ENCODE measurements at regions not wholly inside any gene's neighbourhood (a gene's known extent, or its start where the extent isn't known, plus 50 kb on each side); places are given as distances from the start of the nearest gene placed in this dataset.
"Not testable (repeated sequence)": the region's sequence is repeated elsewhere in the genome, so short reads cannot be mapped to it uniquely, and the experiment has no call there.

GRCh38 chr1:192904438-192904895 lies 95.6 kb downstream of the RGS2 start:
- no peak for FAIRE-seq
- DNase-seq (ENCODE audit: low spot score in 2 of 2): no peak

DNA sequence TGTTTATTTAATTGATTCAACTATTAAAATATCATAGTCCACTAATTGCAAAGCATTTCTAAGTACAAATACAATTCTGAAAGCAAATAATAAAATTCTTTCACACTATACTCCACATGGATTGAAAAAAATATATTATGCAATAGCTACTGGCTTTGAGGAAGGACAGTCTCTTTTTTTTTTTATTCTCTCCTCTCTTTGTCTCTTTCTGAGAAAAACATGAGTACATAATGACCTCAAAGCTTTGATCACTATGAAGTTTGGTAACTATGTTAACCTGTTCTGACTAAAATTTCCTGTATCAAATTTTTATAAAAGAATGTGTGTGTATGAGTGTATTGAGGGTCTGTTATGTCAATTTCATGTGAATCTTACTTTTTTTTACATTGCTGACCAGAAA lies 96.2 kb downstream of the RGS2 start:
- FAIRE-seq: no peak
- no peak for DNase-seq (ENCODE audit: low spot score in 2 of 2)

DNA sequence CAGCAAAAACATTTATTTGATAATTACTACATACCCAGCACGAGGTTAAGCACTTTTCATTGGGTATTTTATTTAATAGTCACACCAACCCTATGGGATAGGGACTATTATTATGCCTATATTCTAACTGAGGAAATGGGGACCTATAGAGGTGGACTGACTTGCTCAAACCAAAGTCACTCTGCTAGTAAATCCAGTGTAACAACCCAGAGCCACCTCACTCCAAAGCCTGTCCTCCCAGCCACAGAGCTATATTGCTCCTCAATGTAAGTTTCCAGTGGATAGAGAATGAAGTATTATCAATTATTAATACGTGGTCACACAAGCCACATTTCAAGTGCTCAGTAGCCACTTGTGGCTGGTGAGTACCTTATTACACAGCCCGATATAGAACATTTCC lies 97.5 kb downstream of the RGS2 start:
- DNase-seq (ENCODE audit: low spot score in 2 of 2) (no peak), FAIRE-seq (no peak)

- FAIRE-seq (no peak), DNase-seq (ENCODE audit: low spot score in 2 of 2) (no peak)
Measured at GRCh38 chr1:192907545-192908243, 98.9 kb downstream of the RGS2 start.

DNA sequence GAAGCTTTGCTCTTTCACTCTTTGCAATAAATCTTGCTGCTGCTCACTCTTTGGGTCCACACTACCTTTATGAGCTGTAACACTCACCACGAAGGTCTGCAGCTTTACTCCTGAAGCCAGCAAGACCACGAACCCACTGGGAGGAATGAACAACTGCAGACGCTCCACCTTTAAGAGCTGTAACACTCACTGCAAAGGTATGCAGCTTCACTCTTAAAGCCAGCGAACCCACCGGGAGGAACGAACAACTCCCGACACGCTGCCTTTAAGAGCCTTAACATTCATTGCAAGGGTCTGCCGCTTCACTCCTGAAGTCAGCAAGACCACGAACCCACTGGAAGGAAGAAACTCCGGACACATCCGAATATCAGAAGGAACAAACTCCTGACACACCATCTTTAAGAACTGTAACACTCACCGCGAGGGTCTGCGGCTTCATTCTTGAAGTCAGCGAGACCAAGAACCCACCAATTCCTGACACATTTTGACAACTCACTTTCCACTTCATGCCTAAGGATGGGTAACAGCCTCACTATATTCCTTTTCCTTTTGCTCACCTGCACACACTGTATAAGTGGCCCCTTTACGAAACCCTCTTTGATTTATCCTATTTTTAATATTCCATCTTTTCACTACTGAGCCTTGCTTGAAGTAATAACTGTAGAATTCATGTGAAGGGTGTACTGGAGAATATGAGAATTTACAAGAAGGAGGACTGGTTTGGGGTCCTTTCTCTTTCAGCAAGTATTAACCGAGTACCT lies 103.2 kb downstream of the RGS2 start:
- not testable (repeated sequence) for FAIRE-seq; DNase-seq (ENCODE audit: low spot score in 2 of 2)

DNA sequence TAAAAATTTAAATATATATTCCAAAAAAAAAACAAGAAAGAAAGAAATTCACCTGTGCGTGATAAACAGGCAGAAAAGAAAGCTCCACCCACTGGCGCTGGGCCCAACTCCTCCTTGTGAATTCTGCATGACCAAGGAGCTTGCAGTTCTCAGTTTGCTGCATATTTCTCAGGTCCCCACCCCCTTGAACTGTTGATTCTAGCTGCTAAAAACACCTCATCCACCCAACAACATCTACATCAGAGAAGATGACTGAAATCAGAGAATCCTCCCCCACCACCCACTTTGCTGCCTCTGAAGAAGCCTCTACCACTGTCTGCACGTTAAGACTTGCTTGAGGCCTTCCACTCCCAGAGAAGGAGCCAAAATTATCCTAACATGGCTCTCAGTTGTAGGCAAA lies 104.8 kb downstream of the RGS2 start:
- no peak for FAIRE-seq
- DNase-seq (ENCODE audit: low spot score in 2 of 2): no peak

- DNase-seq (ENCODE audit: low spot score in 2 of 2): no peak
- FAIRE-seq: no peak
Measured at GRCh38 chr1:192914092-192914491, 105.3 kb downstream of the RGS2 start.

DNA sequence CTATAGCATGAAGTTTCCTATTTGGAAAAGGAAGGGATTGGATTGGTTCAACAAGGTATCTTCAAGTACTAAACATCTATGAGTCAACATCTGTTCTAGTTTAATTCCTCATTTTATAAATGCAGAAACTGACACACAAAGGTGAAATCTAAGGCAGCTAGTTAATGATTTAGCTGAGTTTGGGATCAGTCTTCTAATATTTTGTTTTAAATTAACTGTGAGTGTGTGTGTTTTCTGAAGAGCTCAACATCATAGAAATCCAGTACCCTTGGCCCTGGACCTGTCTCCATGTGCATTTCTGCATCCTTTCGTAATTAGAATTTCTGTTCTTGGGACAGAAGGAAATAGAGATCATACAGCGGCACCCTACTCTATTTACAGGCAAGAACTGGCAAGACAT lies 105.9 kb downstream of the RGS2 start:
- no peak for FAIRE-seq
- DNase-seq (ENCODE audit: low spot score in 2 of 2): no peak

DNA sequence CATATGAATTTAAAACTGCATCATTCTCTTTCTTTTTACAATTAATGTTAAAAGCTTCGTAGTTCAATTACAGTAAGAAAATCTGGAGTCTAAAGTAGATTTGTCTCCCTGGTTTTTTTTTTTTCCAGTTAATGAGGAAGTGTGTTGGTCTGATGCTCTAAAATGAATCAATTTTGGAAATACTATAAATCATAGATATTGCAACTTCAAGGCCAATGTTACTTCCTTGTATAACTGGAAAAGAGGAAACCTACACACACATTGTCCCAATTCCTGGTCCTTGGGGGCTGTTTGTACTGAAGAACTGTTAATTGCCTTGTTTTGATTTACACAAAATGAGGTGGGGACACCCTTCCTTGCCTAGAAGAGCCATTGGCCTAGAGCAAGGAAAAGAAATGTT lies 107.2 kb downstream of the RGS2 start:
- FAIRE-seq (no peak), DNase-seq (ENCODE audit: low spot score in 2 of 2) (no peak)

- FAIRE-seq (no peak), DNase-seq (ENCODE audit: low spot score in 2 of 2) (no peak)
Measured at GRCh38 chr1:192918259-192918658, 109.4 kb downstream of the RGS2 start.

GRCh38 chr1:192920412-192920811 lies 111.6 kb downstream of the RGS2 start:
- FAIRE-seq (no peak), DNase-seq (ENCODE audit: low spot score in 2 of 2) (no peak)

GRCh38 chr1:192925609-192926008 lies 116.8 kb downstream of the RGS2 start:
- no peak for FAIRE-seq
- DNase-seq (ENCODE audit: low spot score in 2 of 2): no peak

- DNase-seq (ENCODE audit: low spot score in 2 of 2) (no peak), FAIRE-seq (no peak)
Measured at GRCh38 chr1:192926736-192927135, 117.9 kb downstream of the RGS2 start.

GRCh38 chr1:192927496-192927895 lies 118.7 kb downstream of the RGS2 start:
- FAIRE-seq (no peak), DNase-seq (ENCODE audit: low spot score in 2 of 2) (no peak)

- DNase-seq (ENCODE audit: low spot score in 2 of 2) (no peak), FAIRE-seq (no peak)
Measured at GRCh38 chr1:192929597-192929996, 120.8 kb downstream of the RGS2 start.

DNA sequence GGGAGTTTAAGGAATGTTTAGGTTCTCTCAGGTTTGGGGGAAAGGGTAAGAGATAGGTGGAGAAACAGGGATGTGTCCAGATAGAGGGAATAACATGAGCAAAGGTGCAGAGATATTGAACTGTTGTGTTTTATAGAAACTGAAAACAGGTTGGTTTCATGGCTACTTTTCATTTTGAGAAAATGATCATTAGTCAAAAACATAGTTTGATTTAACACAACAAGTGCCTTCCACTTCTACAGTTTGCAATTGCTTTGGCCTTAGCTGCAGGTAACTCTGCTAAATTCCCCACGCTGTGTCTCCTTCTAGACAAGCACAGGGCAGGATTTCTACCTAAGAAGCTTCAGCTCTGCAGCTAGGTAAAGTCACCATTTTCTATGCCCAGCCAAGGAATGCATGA lies 124.9 kb downstream of the RGS2 start:
- DNase-seq (ENCODE audit: low spot score in 2 of 2) (no peak), FAIRE-seq (no peak)

GRCh38 chr1:192936313-192937018 lies 122.7 kb downstream of the UCHL5 start:
- no peak for FAIRE-seq
- DNase-seq (ENCODE audit: low spot score in 2 of 2): no peak

GRCh38 chr1:192937128-192937527 lies 122.0 kb downstream of the UCHL5 start:
- FAIRE-seq: no peak
- DNase-seq (ENCODE audit: low spot score in 2 of 2): no peak

DNA sequence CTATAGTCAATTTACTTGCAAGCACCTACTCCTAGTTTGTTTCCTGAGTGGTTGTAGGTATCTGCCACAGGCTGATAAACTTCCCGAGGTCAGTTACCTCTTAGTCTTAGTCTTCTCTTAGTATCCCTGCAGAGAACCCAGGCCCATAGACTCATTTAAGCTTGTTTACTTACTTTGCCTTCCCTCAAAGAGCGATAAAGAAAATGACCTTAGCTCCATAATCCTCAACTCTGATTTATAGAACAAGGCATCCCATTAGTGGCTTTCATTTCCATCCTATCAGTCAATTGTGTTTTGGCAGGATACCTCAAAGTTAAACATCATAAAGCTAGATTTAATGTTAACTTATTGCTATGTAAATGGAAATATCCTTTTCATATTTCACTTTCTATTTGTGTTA lies 119.7 kb downstream of the UCHL5 start:
- no peak for DNase-seq (ENCODE audit: low spot score in 2 of 2)
- no peak for FAIRE-seq

- FAIRE-seq: no peak
- DNase-seq (ENCODE audit: low spot score in 2 of 2): no peak
Measured at GRCh38 chr1:192940658-192941057, 118.5 kb downstream of the UCHL5 start.

DNA sequence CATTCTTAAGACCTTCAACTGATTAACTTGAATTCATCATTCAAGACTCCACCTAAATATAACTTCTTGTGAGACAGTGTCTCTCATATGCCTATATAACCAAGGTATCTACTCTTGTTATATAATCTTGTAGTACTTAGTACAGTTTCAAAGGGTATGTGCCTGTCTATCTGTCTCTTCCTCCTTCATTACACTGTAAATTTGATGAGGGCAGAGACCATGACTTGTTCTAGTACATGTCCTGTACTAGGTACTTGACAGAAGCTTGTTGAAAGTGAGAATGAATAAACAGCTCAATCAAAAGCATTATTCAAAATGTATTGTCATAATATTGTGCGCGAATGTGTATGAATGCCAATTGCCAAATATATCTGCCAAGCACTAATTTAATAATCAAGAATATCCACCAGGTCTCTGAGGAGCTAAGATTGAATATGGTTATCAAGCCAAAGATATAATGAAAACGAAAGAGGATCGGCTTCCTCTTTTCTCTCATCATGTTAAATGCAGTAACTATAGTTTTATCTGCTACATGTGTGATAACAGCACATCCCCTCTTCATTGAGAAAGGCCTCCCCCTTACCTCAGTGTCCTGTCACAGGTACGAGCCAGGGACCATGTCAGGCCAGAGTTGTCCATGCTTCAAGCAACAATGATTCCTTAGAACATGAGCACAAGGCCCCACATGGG lies 117.3 kb downstream of the UCHL5 start:
- no peak for DNase-seq (ENCODE audit: low spot score in 2 of 2)

More for the DNA sequence above, 117.3 kb downstream of the UCHL5 start:
- FAIRE-seq: no peak

All from frontal cortex (tissue), 3 donors.